RCC 7860 (cell line): ENCODE measurements at regions not wholly inside any gene's neighbourhood (a gene's known extent, or its start where the extent isn't known, plus 50 kb on each side); places are given as distances from the start of the nearest gene placed in this dataset.

Experiments
- DNase-seq: peaks from one replicate; pipeline ENCODE4 v3.0.0-alpha.2; 2015; ENCODE audit warnings: low spot score
- FAIRE-seq: peaks from 2 replicates; lab custom pipeline; 2012; peaks lifted over from hg19 to GRCh38; lab: Jason Lieb, UNC

GRCh38 chr22:27533105-27533745 is 268.3 kb downstream of the MN1 start:
- FAIRE-seq (no peak), DNase-seq (no peak)

DNA sequence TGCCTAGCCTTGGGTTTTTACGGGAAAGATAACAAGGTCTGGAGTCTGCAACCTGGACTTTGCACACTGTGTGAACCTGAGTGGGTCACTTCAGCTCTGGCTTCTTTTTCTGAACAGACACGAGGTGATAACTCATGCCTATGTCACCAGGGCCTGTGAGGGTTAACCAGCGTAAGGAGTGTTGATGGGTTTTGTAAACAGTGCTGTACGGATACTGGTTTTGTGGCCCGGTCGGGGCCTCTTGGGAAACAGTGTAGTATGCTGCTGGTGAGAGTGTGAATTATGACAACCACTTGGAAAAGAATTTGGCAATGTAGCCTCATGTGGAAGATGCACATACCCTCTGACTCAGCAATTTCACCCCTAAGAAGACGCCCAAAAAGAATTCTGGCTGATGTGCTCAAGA is 266.8 kb downstream of the MN1 start:
- peak; percentile 55 for DNase-seq
- FAIRE-seq = no peak

- DNase-seq (no peak), FAIRE-seq (no peak)
Measured at GRCh38 chr22:27535452-27535851, 266.1 kb downstream of the MN1 start.

GRCh38 chr22:27537501-27537900 is 264.1 kb downstream of the MN1 start:
- FAIRE-seq = no peak

GRCh38 chr22:27538666-27539065 is 262.9 kb downstream of the MN1 start:
- DNase-seq = no peak
- FAIRE-seq = no peak

More at GRCh38 chr22:27537501-27537900, 264.1 kb downstream of the MN1 start:
- no peak for DNase-seq

DNA sequence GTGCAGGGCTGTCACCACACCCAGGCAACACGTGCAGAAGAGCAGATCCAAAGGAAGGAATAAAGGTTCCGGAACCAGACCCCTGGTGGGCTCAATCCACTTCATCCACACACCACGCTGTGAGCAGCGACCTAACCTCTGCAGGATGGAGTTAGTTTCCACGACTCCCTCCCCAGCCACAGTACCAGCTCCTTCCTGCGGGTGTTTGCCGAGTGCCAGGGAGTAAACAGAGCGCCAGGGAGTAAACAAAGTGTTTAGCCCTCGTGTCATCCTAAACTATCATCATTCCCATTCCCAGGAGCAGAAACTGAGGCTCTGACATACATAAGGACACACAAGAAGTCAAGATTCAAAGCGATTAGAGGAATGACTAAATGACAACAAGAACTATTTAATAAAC is 261.3 kb downstream of the MN1 start:
- DNase-seq (no peak), FAIRE-seq (no peak)

- no peak for FAIRE-seq
Measured at GRCh38 chr22:27540656-27541396, 260.7 kb downstream of the MN1 start.

DNA sequence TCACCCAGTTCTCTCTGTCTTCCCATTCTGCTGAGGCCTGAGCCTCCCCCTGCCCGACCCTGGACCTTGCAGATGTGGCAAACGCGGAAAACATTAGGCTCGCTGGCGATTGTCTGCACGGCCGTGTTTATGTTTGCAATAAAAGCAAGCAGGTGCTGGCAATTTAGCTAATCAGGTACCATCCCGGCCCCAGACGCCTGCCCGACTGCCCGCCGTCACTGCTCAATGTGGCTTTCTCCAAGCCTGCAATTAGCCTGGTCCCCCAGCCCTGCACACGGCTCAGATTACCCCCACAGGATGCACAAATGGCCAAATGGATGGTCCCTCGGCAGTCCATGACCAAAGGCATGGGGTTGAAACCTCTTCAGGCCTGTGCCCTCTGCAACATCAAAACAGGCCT is 259.7 kb downstream of the MN1 start:
- DNase-seq = no peak
- FAIRE-seq = no peak

More at GRCh38 chr22:27540656-27541396, 260.7 kb downstream of the MN1 start:
- no peak for DNase-seq

GRCh38 chr22:27542602-27543001 is 259.0 kb downstream of the MN1 start:
- DNase-seq (no peak), FAIRE-seq (no peak)

GRCh38 chr22:27543460-27543859 is 258.1 kb downstream of the MN1 start:
- DNase-seq (no peak), FAIRE-seq (no peak)

DNA sequence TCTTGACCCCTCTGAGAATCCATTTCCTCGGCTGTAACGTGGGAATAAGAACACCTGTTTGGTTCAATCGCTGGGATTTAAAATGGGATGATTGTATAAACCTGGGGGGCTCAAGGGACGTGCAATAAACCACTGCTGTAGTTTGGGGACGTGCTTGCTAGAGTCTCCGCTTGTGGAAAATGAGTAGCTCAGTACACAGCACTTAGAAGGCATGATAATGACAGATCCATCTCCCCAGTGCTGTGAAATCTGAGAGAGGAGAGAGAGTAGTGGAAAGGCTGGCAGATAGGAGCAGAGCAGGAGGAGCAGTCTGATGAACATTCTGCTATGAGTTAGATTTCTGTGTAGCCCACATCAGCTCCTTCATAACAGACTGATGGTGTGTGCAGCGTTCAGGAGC is 256.5 kb downstream of the MN1 start:
- DNase-seq = no peak
- no peak for FAIRE-seq

- no peak for FAIRE-seq
- no peak for DNase-seq
Measured at GRCh38 chr22:27546157-27546935, 255.2 kb downstream of the MN1 start.

- FAIRE-seq = no peak
- DNase-seq = no peak
Measured at GRCh38 chr22:27551402-27551801, 250.2 kb downstream of the MN1 start.

GRCh38 chr22:27552176-27552575 is 249.4 kb downstream of the MN1 start:
- DNase-seq (no peak), FAIRE-seq (no peak)

- no peak for FAIRE-seq
- no peak for DNase-seq
Measured at GRCh38 chr22:27552863-27553262, 248.7 kb downstream of the MN1 start.

DNA sequence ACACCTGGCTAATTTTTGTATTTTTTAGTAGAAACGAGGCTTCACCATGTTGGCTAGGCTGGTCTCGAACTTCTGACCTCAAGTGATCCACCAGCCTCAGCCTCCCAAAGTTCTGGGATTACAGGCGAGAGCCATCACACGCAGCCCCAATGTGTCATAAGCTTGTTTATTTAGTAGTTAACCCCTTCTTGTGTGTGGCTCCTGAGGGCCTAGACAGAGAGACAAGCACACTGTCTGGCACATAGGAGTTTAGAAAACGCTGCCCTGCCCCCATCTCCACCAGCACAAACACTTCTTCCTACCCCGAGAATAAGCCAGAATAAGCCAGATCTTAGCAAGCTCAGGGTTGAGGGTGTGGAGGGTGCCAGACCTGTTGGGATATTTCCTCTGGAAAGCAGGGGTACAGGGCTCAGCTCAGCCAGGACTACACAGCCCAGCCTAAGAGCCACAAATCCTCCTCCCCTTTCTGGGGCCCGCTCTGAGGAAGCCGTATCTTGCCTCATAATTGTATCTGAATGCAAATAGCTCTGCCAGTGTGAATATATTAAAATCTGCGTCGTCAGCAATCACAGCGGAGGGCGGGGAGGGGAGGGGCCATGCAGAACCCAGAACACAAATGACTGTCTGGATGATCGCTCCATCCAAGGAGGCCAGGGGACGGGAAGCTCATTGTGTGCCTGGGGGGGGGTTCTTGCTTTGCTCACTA is 247.3 kb downstream of the MN1 start:
- no peak for DNase-seq

DNA sequence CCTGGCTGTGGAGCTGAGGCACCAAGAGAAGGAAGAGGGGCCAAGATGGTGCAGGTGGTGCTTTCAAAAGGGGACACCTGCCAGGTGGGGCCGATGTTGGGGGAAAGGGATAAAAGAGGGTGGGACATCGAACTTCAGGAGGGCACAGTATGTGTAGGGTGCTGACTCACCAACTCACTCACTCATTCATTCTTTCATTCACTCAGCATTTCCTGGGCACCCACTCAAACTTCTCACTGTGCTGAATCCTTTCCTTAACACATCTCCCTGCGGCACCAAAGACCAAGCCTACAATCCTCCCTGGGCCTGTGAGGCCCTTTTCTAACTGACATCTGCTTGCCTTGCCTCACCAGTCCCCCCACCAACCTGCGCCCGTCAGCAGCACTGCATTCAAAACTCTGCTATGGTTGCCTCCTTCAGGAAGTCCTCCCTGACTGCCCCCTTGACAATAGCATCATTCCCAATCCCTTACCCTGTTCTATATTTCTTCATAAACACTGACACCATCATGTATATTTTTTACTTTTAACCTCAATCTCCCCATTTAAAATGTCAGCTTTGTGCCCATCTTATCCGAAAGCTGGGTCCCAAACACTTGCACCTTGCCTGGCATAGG is 246.6 kb downstream of the MN1 start:
- no peak for FAIRE-seq
- DNase-seq = no peak

More for the DNA sequence above, 247.3 kb downstream of the MN1 start:
- no peak for FAIRE-seq

- no peak for FAIRE-seq
- no peak for DNase-seq
Measured at GRCh38 chr22:27556371-27556770, 245.2 kb downstream of the MN1 start.

- no peak for FAIRE-seq
- DNase-seq = no peak
Measured at GRCh38 chr22:27557286-27558008, 244.1 kb downstream of the MN1 start.
